ENCODE measurements at regions not wholly inside any gene's neighbourhood (a gene's known extent, or its start where the extent isn't known, plus 50 kb on each side); places are given as distances from the start of the nearest gene placed in this dataset.
"Not testable (repeated sequence)": the region's sequence is repeated elsewhere in the genome, so short reads cannot be mapped to it uniquely, and the experiment has no call there.

GRCh38 chr10:93127642-93128215 lies 54.0 kb downstream of the CYP26A1 start:
- ATAC-seq; DNase-seq (ENCODE audit: missing footprints); intact Hi-C loops (cut with DNase I): not testable (repeated sequence)

- DNase-seq (ENCODE audit: missing footprints) (no peak), ATAC-seq (no peak)
- intact Hi-C loops (cut with DNase I): no loop called here
Observed at GRCh38 chr10:93131986-93132385, 58.3 kb downstream of the CYP26A1 start.

- ATAC-seq (no peak), DNase-seq (ENCODE audit: missing footprints) (no peak)
- intact Hi-C loops (cut with DNase I): no loop called here
Observed at GRCh38 chr10:93138113-93138870, 64.6 kb downstream of the CYP26A1 start.

- ATAC-seq (no peak), DNase-seq (ENCODE audit: missing footprints) (no peak)
- intact Hi-C loops (cut with DNase I): no loop called here
Observed at GRCh38 chr10:93139059-93139655, 65.5 kb downstream of the CYP26A1 start.

GRCh38 chr10:93142534-93142933 lies 68.8 kb downstream of the CYP26A1 start:
- ATAC-seq: no peak
- intact Hi-C loops (cut with DNase I): no loop called here

GRCh38 chr10:93143281-93143680 lies 69.6 kb downstream of the CYP26A1 start:
- DNase-seq (ENCODE audit: missing footprints): no peak
- ATAC-seq: no peak
- intact Hi-C loops (cut with DNase I): no loop called here

More at GRCh38 chr10:93142534-93142933, 68.8 kb downstream of the CYP26A1 start:
- no peak for DNase-seq (ENCODE audit: missing footprints)

GRCh38 chr10:93146336-93146735 lies 72.6 kb downstream of the CYP26A1 start:
- DNase-seq (ENCODE audit: missing footprints): no peak
- ATAC-seq: no peak
- intact Hi-C loops (cut with DNase I): no loop called here

- intact Hi-C loops (cut with DNase I): no loop called here
- no peak for DNase-seq (ENCODE audit: missing footprints)
- no peak for ATAC-seq
Observed at GRCh38 chr10:93147281-93147680, 73.6 kb downstream of the CYP26A1 start.

GRCh38 chr10:93148476-93148875 lies 74.8 kb downstream of the CYP26A1 start:
- intact Hi-C loops (cut with DNase I): no loop called here
- ATAC-seq (no peak), DNase-seq (ENCODE audit: missing footprints) (no peak)

GRCh38 chr10:93149761-93150160 lies 76.1 kb downstream of the CYP26A1 start:
- intact Hi-C loops (cut with DNase I): no loop called here
- ATAC-seq (no peak), DNase-seq (ENCODE audit: missing footprints) (no peak)

- intact Hi-C loops (cut with DNase I): no loop called here
Observed at GRCh38 chr10:93150289-93150688, 76.6 kb downstream of the CYP26A1 start.

GRCh38 chr10:93150990-93151547 lies 77.4 kb downstream of the CYP26A1 start:
- DNase-seq (ENCODE audit: missing footprints): no peak
- no peak for ATAC-seq
- intact Hi-C loops (cut with DNase I): no loop called here

More at GRCh38 chr10:93150289-93150688, 76.6 kb downstream of the CYP26A1 start:
- no peak for ATAC-seq
- DNase-seq (ENCODE audit: missing footprints): no peak

- ATAC-seq (no peak), DNase-seq (ENCODE audit: missing footprints) (no peak)
- intact Hi-C loops (cut with DNase I): no loop called here
Observed at GRCh38 chr10:93152136-93152535, 78.4 kb downstream of the CYP26A1 start.

GRCh38 chr10:93154531-93154930 lies 80.8 kb downstream of the CYP26A1 start:
- DNase-seq (ENCODE audit: missing footprints) (no peak), ATAC-seq (no peak)
- intact Hi-C loops (cut with DNase I): no loop called here

GRCh38 chr10:93160140-93160539 lies 86.4 kb downstream of the CYP26A1 start:
- ATAC-seq (no peak), DNase-seq (ENCODE audit: missing footprints) (no peak)
- intact Hi-C loops (cut with DNase I): no loop called here

GRCh38 chr10:93160829-93161228 lies 87.1 kb downstream of the CYP26A1 start:
- intact Hi-C loops (cut with DNase I): no loop called here
- ATAC-seq (no peak), DNase-seq (ENCODE audit: missing footprints) (no peak)

- ATAC-seq (no peak), DNase-seq (ENCODE audit: missing footprints) (no peak)
- intact Hi-C loops (cut with DNase I): no loop called here
Observed at GRCh38 chr10:93165367-93165766, 91.7 kb downstream of the CYP26A1 start.

- intact Hi-C loops (cut with DNase I): no loop called here
- DNase-seq (ENCODE audit: missing footprints) (no peak), ATAC-seq (no peak)
Observed at GRCh38 chr10:93166134-93166533, 92.4 kb downstream of the CYP26A1 start.

- ATAC-seq: no peak
- DNase-seq (ENCODE audit: missing footprints): no peak
- intact Hi-C loops (cut with DNase I): no loop called here
Observed at GRCh38 chr10:93171837-93172236, 98.1 kb downstream of the CYP26A1 start.

Data from Right ventricle myocardium inferior (tissue), 1 donor.